HepG2 (cell line): ENCODE measurements at regions not wholly inside any gene's neighbourhood (a gene's known extent, or its start where the extent isn't known, plus 50 kb on each side); places are given as distances from the start of the nearest gene placed in this dataset.
A peak's percentile ranks its signal among the peaks of the same experiment; 100 is the strongest.

Experiments used
- CHCHD3 ChIP-seq: sonication (generic); formaldehyde crosslinking; IDR thresholded peaks from 2 replicates; pipeline ENCODE4 v1.8.0; 2022; ENCODE audit warnings: mild to moderate bottlenecking, missing genetic modification reagents, moderate library complexity
- FIP1L1 ChIP-seq: fragments of 200-400 bp; formaldehyde crosslinking; IDR thresholded peaks from 2 replicates; pipeline ENCODE4 v1.6.1; 2018; ENCODE audit warnings: low read depth, mild to moderate bottlenecking, low read length, moderate library complexity, borderline replicate concordance; ENCODE audit not compliant: insufficient read depth
- NFAT5 ChIP-seq: sonication (generic); formaldehyde crosslinking; IDR thresholded peaks from 2 replicates; pipeline ENCODE4 v1.4.0; 2020; ENCODE audit warnings: missing genetic modification reagents
- SMAD3 ChIP-seq: sonication (generic); formaldehyde crosslinking; IDR thresholded peaks from 2 replicates; pipeline ENCODE4 v1.4.0; 2020; ENCODE audit warnings: missing genetic modification reagents
- YEATS4 ChIP-seq: sonication (generic); formaldehyde crosslinking; IDR thresholded peaks from 2 replicates; pipeline ENCODE4 v1.4.0; 2020; ENCODE audit warnings: missing genetic modification reagents, borderline replicate concordance
- ZBTB33 ChIP-seq: sonication (generic); formaldehyde crosslinking; IDR thresholded peaks from 2 replicates; pipeline ENCODE4 v1.4.0; 2020; ENCODE audit warnings: missing genetic modification reagents
- ZFP91 ChIP-seq: sonication (generic); formaldehyde crosslinking; IDR thresholded peaks from 2 replicates; pipeline ENCODE4 v1.9.0; 2022; ENCODE audit warnings: missing genetic modification reagents, mild to moderate bottlenecking, borderline replicate concordance
- ZNF230 ChIP-seq: sonication (generic); formaldehyde crosslinking; IDR thresholded peaks from 2 replicates; pipeline ENCODE4 v1.4.0; 2020; ENCODE audit warnings: mild to moderate bottlenecking, missing genetic modification reagents
- ZNF687 ChIP-seq: sonication (generic); formaldehyde crosslinking; IDR thresholded peaks from 2 replicates; pipeline ENCODE4 v1.5.1; 2020; ENCODE audit warnings: mild to moderate bottlenecking, missing genetic modification reagents, moderate library complexity
- ZNF768 ChIP-seq: sonication (generic); formaldehyde crosslinking; IDR thresholded peaks from 2 replicates; pipeline ENCODE4 v1.4.0; 2020; ENCODE audit warnings: missing genetic modification reagents
- ZNF773 ChIP-seq: sonication (generic); formaldehyde crosslinking; IDR thresholded peaks from 2 replicates; pipeline ENCODE4 v1.4.0; 2020; ENCODE audit warnings: missing genetic modification reagents, borderline replicate concordance

GRCh38 chr11:129750343-129751292 is 65.0 kb upstream of the TMEM45B start (continued):
- 0 out of 2 replicates have a peak, but pooled peaks have one; percentile 70 for TF ChIP-seq NFAT5 (CRISPR knock-in tag)
- TF ChIP-seq ZNF773 (CRISPR knock-in tag): no peak
- peak; percentile 56; the same call in 1 of the 2 replicates for TF ChIP-seq ZBTB33 (CRISPR knock-in tag)
- TF ChIP-seq ZNF768 (CRISPR knock-in tag): peak; percentile 65; the same call in 1 of the 2 replicates
- TF ChIP-seq FIP1L1: no peak
- TF ChIP-seq YEATS4 (CRISPR knock-in tag): peak; percentile 64
- TF ChIP-seq ZNF230 (CRISPR knock-in tag): no peak
- 0 out of 2 replicates have a peak, but pooled peaks have one; percentile 60 for TF ChIP-seq SMAD3 (CRISPR knock-in tag)
- peak; percentile 85; the same call in 1 of the 2 replicates for TF ChIP-seq CHCHD3 (CRISPR knock-in tag)
- peak; percentile 74 for TF ChIP-seq ZFP91
- peak; percentile 88 for TF ChIP-seq ZNF687 (CRISPR knock-in tag)
